GM18511 (cell line): ENCODE measurements at regions not wholly inside any gene's neighbourhood (a gene's known extent, or its start where the extent isn't known, plus 50 kb on each side); places are given as distances from the start of the nearest gene placed in this dataset.

ENCODE experiments used
- ATAC-seq: cut with Tn5 transposase; IDR thresholded peaks from one replicate; pipeline ENCODE4 v1.9.1; 2021; ENCODE audit warnings: mild to moderate bottlenecking, moderate library complexity; ENCODE audit not compliant: unreplicated experiment

- no peak for ATAC-seq
These were observed 228.8 kb downstream of the TLE4 start for GRCh38 chr9:79800578-79800977.

- ATAC-seq: no peak
These were observed 228.0 kb downstream of the TLE4 start for GRCh38 chr9:79799691-79800335.

GRCh38 chr9:79798450-79798849 lies 226.7 kb downstream of the TLE4 start:
- no peak for ATAC-seq

- no peak for ATAC-seq
These were observed 224.6 kb downstream of the TLE4 start for GRCh38 chr9:79796411-79796810.

- no peak for ATAC-seq
These were observed 216.9 kb downstream of the TLE4 start for GRCh38 chr9:79788662-79789061.

- ATAC-seq: no peak
These were observed 209.5 kb downstream of the TLE4 start for GRCh38 chr9:79781263-79781662.

- no peak for ATAC-seq
These were observed 208.8 kb downstream of the TLE4 start for GRCh38 chr9:79780559-79780958.

GRCh38 chr9:79779901-79780300 lies 208.1 kb downstream of the TLE4 start:
- ATAC-seq: no peak

GRCh38 chr9:79778581-79778980 lies 206.8 kb downstream of the TLE4 start:
- ATAC-seq: no peak

GRCh38 chr9:79776581-79776980 lies 204.8 kb downstream of the TLE4 start:
- ATAC-seq: no peak
